HEK293 (cell line): ENCODE measurements at regions not wholly inside any gene's neighbourhood (a gene's known extent, or its start where the extent isn't known, plus 50 kb on each side); places are given as distances from the start of the nearest gene placed in this dataset.

ENCODE experiments used
- CTCF ChIP-seq: fragments of 450-650 bp; formaldehyde crosslinking; IDR thresholded peaks from 2 replicates; pipeline ENCODE4 v1.5.1; 2016; ENCODE audit warnings: missing biosample characterization, missing genetic modification characterization
- OSR2 ChIP-seq: fragments of 450-650 bp; formaldehyde crosslinking; IDR thresholded peaks from 2 replicates; pipeline ENCODE4 v1.5.1; 2016; ENCODE audit warnings: missing biosample characterization, missing genetic modification characterization
- PATZ1 ChIP-seq: fragments of 450-650 bp; formaldehyde crosslinking; IDR thresholded peaks from 2 replicates; pipeline ENCODE4 v1.5.1; 2016; ENCODE audit warnings: missing biosample characterization, missing genetic modification characterization
- YY1 ChIP-seq: fragments of 450-650 bp; formaldehyde crosslinking; IDR thresholded peaks from 2 replicates; pipeline ENCODE4 v1.5.1; 2018; ENCODE audit warnings: missing biosample characterization, missing genetic modification characterization
- ZNF785 ChIP-seq: fragments of 450-650 bp; formaldehyde crosslinking; IDR thresholded peaks from 2 replicates; pipeline ENCODE4 v1.5.1; 2016; ENCODE audit warnings: missing biosample characterization, missing genetic modification characterization

- TF ChIP-seq ZNF785 (no peak), CTCF (tag by site-specific recombination) (no peak), OSR2 (tag by site-specific recombination) (no peak), YY1 (tag by site-specific recombination) (no peak), PATZ1 (tag by site-specific recombination) (no peak)
These were observed 202.1 kb upstream of the GPR12 start for GRCh38 chr13:26962671-26963070.
